ENCODE measurements at regions not wholly inside any gene's neighbourhood (a gene's known extent, or its start where the extent isn't known, plus 50 kb on each side); places are given as distances from the start of the nearest gene placed in this dataset.

DNA sequence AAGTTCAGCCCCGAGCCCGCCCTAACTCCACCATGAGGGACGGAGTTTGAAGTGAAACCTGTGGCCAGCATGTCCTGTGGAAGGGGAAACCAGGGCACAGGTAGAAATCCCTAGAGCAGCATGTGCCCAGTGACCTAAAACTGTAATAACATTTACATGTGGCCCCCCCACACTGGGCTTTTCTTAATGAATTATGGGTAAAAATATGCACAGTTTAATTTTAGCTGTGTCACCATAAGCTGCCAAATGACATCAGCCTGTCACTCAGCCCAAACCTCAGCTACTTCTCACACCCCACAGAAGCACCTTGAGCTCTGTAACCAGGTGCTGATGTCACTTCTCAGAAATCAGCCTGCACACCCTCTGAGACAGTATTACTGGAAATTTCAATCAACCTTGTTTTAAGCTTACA, 50.0 kb upstream of the SLC19A1 start:
- peak; percentile 79 for DNase-seq

GRCh38 chr21:45592626-45593134, 50.4 kb upstream of the SLC19A1 start:
- no peak for DNase-seq

DNA sequence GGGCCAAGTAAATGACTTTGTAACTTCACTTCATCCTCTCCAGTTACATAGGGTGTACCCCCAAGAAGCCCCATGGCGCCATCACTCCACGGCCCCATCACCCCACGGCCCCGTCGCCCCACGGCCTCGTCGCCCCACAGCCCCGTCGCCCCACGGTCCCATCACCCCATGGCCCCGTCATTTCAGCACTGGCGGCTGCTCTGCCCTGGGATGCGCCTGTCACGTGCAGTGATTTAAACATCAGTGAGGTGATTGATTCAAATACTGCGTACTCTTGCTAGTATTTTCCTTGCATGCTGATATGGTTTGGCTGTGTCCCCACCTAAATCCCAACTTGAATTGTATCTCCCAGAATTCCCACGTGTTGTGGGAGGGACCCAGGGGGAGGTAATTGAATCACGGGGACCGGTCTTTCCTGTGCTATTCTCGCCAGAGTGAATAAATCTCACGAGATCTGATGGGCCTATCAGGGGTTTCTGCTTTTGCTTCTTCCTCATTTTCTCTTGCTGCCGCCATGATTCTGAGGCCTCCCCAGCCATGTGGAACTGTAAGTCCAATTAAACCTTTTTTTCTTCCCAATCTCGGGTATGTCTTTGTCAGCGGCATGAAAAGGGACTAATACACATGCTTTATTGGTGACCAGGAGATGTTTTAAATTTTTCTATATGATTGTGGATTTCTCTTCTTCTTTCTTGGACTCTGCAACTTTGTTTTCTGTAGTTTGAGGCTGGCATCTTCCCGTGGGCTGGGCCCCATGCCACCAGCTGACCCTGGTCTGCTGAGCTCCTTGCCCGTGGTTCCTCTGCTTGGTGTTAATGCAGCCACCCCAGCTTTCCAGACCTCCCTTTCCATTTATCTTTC, 50.1 kb upstream of the PCBP3 start:
- no peak for DNase-seq
